Nephron (organoid): ENCODE measurements at regions not wholly inside any gene's neighbourhood (a gene's known extent, or its start where the extent isn't known, plus 50 kb on each side); places are given as distances from the start of the nearest gene placed in this dataset.

Experiments
- H3K27ac Mint-ChIP-seq, 3 experiments: 2 replicates each; pipeline ENCODE4 v1.8.0; 2020; ENCODE audit warnings: mixed read lengths in 3 of 3, mild to moderate bottlenecking in 2 of 3, moderate library complexity in 1 of 3
- H3K27me3 Mint-ChIP-seq: 2 replicates; pipeline ENCODE4 v1.8.0; 2021; ENCODE audit warnings: low read depth, mild to moderate bottlenecking, moderate library complexity, mixed read lengths
- H3K36me3 Mint-ChIP-seq: 2 replicates; pipeline ENCODE4 v1.8.0; 2020; ENCODE audit warnings: low read depth, mixed read lengths
- H3K4me1 Mint-ChIP-seq: 2 replicates; pipeline ENCODE4 v1.8.0; 2020; ENCODE audit warnings: mixed read lengths
- H3K4me3 Mint-ChIP-seq, 3 experiments: 2 replicates each; pipeline ENCODE4 v1.8.0; 2020; ENCODE audit warnings: mild to moderate bottlenecking in 3 of 3, mixed read lengths in 3 of 3, moderate library complexity in 2 of 3
- H3K9me3 Mint-ChIP-seq: 2 replicates; pipeline ENCODE4 v1.8.0; 2020; ENCODE audit warnings: mixed read lengths
- CTCF ChIP-seq, 3 experiments: fragments of 200-600 bp; sonication (generic); IDR thresholded peaks; one replicate each; pipeline ENCODE4 v1.5.0; 2021; ENCODE audit warnings: antibody characterized with exemption in 3 of 3; ENCODE audit not compliant: unreplicated experiment in 3 of 3

GRCh38 chr5:128813317-128814070 is 151.8 kb upstream of the SLC27A6 start:
- no peak for TF ChIP-seq CTCF (IDR thresholded peaks at IDR 0.05; ENCODE audit: unreplicated experiment in 3 of 3)
- Mint-ChIP-seq H3K36me3 (no peaks in the 10 kb centered on the region), H3K27ac (no peak overlapping the region), H3K9me3 (peaks cover 6% of the 10 kb centered on the region), H3K27me3 (no peaks in the 10 kb centered on the region), H3K4me3 (no peak overlapping the region), H3K4me1 (no peaks in the 10 kb centered on the region)

- no peaks in the 10 kb centered on the region for H3K27me3 Mint-ChIP-seq
- H3K4me3 Mint-ChIP-seq = no peak overlapping the region
- TF ChIP-seq CTCF (IDR thresholded peaks at IDR 0.05; ENCODE audit: unreplicated experiment in 3 of 3) = no peak
- H3K4me1 Mint-ChIP-seq = no peaks in the 10 kb centered on the region
- peaks cover 5% of the 10 kb centered on the region for H3K9me3 Mint-ChIP-seq
- H3K27ac Mint-ChIP-seq = no peak overlapping the region
- H3K36me3 Mint-ChIP-seq = no peaks in the 10 kb centered on the region
These were observed 150.1 kb upstream of the SLC27A6 start for GRCh38 chr5:128815201-128815600.

GRCh38 chr5:128825826-128826225 is 139.5 kb upstream of the SLC27A6 start:
- Mint-ChIP-seq H3K36me3 (no peaks in the 10 kb centered on the region), H3K4me3 (no peak overlapping the region), H3K9me3 (peaks cover 3% of the 10 kb centered on the region), H3K27me3 (no peaks in the 10 kb centered on the region), H3K27ac (no peak overlapping the region), H3K4me1 (peaks cover 28% of the 10 kb centered on the region)
- no peak for TF ChIP-seq CTCF (IDR thresholded peaks at IDR 0.05; ENCODE audit: unreplicated experiment in 3 of 3)

GRCh38 chr5:128826275-128826674 is 139.0 kb upstream of the SLC27A6 start:
- H3K9me3 Mint-ChIP-seq = peaks cover 3% of the 10 kb centered on the region
- H3K36me3 Mint-ChIP-seq = no peaks in the 10 kb centered on the region
- H3K27ac Mint-ChIP-seq = no peak overlapping the region

GRCh38 chr5:128836571-128836970 is 128.7 kb upstream of the SLC27A6 start:
- Mint-ChIP-seq H3K9me3 (no peaks in the 10 kb centered on the region), H3K27ac (no peak overlapping the region), H3K4me1 (peaks cover 9% of the 10 kb centered on the region), H3K27me3 (no peaks in the 10 kb centered on the region), H3K4me3 (no peak overlapping the region), H3K36me3 (no peaks in the 10 kb centered on the region)
- TF ChIP-seq CTCF (IDR thresholded peaks at IDR 0.05; ENCODE audit: unreplicated experiment in 3 of 3) = no peak

More at GRCh38 chr5:128826275-128826674, 139.0 kb upstream of the SLC27A6 start:
- H3K4me3 Mint-ChIP-seq = no peak overlapping the region
- H3K4me1 Mint-ChIP-seq = peaks cover 28% of the 10 kb centered on the region
- H3K27me3 Mint-ChIP-seq = no peaks in the 10 kb centered on the region
- no peak for TF ChIP-seq CTCF (IDR thresholded peaks at IDR 0.05; ENCODE audit: unreplicated experiment in 3 of 3)

GRCh38 chr5:128838623-128839022 is 126.7 kb upstream of the SLC27A6 start:
- H3K9me3 Mint-ChIP-seq = no peaks in the 10 kb centered on the region
- H3K36me3 Mint-ChIP-seq = no peaks in the 10 kb centered on the region
- no peak for TF ChIP-seq CTCF (IDR thresholded peaks at IDR 0.05; ENCODE audit: unreplicated experiment in 3 of 3)
- no peak overlapping the region for H3K27ac Mint-ChIP-seq
- no peak overlapping the region for H3K4me3 Mint-ChIP-seq
- H3K27me3 Mint-ChIP-seq = no peaks in the 10 kb centered on the region
- peaks cover 9% of the 10 kb centered on the region for H3K4me1 Mint-ChIP-seq
